Vagina (tissue), 2 donors: ENCODE measurements at regions not wholly inside any gene's neighbourhood (a gene's known extent, or its start where the extent isn't known, plus 50 kb on each side); places are given as distances from the start of the nearest gene placed in this dataset.

ENCODE experiments used
- CTCF ChIP-seq, 3 experiments: fragments of 450-650 bp in 2 of 3; fragments of 200-600 bp in 1 of 3; sonication (generic) in 1 of 3; IDR thresholded peaks; one replicate each; pipeline ENCODE4 v1.5.1; 2017 to 2019; ENCODE audit warnings: antibody characterized with exemption in 3 of 3, mild to moderate bottlenecking in 2 of 3, moderate library complexity in 2 of 3
- POLR2A ChIP-seq, 2 donors: fragments of 450-650 bp; IDR thresholded peaks; one replicate each; pipeline ENCODE4 v1.6.1; 2017; ENCODE audit warnings: antibody characterized with exemption in 2 of 2, mild to moderate bottlenecking in 2 of 2, moderate library complexity in 2 of 2

GRCh38 chr2:134148843-134149472 lies 104.9 kb upstream of the MGAT5 start:
- TF ChIP-seq CTCF (IDR thresholded peaks at IDR 0.05) (no peak), POLR2A (IDR thresholded peaks at IDR 0.05) (no peak)
